ENCODE measurements at regions not wholly inside any gene's neighbourhood (a gene's known extent, or its start where the extent isn't known, plus 50 kb on each side); places are given as distances from the start of the nearest gene placed in this dataset.

DNA sequence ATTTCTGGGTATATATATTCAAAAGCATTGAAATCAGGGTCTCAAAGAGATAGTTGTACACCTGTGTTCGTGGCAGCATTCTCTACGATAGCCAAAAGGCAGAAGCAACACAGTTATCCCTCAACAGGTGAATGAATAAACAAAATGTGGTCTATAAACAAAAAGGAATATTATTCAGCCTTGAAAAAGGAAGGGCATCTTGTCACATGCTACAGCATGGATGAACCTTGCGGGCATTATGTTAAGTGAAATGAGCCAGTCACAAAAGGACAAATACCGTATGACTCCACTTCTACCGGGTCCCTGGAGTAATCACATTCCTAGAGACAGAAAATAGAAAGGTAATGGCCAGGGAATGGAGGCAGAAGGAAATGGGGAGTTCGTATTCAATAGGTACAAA is 228.8 kb downstream of the SH3BP4 start:
- no peak overlapping the region for H3K4me3 ChIP-seq (ENCODE audit: low read depth, low read length)
- no peak for TF ChIP-seq CTCF (IDR thresholded peaks at IDR 0.05; ENCODE audit: borderline replicate concordance, insufficient read depth, low read depth, low read length)

DNA sequence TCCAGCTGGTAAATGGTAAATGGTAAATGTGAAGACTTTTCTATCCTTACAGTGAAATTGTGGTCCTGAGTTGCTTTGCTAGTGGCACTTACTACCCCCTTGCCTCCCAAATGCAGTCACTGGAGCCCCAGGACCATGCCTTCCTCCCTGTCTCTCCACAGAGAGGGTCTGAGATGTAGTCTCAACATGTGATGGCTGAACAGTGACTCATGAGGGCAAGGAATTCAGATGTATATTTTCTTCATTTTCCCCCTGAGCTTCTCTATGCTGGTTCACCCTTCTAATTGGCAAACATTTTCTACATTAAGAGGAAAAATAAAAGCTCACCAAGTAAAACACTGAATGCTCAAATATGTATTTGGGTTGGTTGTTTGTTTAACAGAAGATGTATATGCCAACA is 232.0 kb downstream of the SH3BP4 start:
- no peak for TF ChIP-seq CTCF (IDR thresholded peaks at IDR 0.05; ENCODE audit: borderline replicate concordance, insufficient read depth, low read depth, low read length)
- no peak overlapping the region for H3K4me3 ChIP-seq (ENCODE audit: low read depth, low read length)

DNA sequence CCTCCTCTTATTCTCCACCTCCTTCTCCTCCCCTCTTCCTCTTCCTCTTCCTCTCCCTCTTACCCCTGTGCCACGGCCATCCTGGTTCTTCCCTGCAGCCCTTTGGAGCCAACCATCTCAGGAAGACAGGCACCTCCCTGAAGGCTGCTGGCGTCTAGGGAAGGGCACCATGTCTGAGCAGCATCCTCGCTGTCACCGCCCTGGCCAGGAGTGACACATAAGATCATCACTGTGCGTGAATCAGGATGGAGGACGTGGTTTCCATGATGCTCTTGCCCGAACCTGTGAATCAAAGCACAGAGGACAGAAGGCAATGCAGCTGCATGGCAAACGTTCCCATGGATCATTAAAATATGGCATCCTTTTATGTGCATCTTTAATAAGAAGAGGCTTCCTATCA is 236.0 kb downstream of the SH3BP4 start:
- TF ChIP-seq CTCF (IDR thresholded peaks at IDR 0.05; ENCODE audit: borderline replicate concordance, insufficient read depth, low read depth, low read length), result no peak
- H3K4me3 ChIP-seq (ENCODE audit: low read depth, low read length), result no peak overlapping the region

DNA sequence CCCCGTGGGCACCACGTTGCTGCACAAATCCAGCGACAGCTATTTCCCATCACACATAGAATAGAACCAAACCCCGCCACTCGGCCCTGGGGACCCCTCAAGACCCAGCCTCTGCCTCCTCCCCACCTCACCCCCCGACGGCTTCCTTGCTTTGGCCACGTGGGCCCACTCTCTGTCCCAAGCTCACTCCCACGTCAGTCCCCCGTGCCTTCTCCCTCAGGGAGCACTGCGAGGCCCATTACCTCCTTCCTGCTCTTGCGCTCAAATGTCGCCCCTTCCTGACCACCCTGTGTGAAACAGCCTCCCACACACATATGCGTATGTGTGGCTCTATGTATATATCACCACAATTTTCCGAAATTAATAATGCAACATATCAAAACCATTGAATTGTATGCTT is 239.7 kb downstream of the SH3BP4 start:
- TF ChIP-seq CTCF (IDR thresholded peaks at IDR 0.05; ENCODE audit: borderline replicate concordance, insufficient read depth, low read depth, low read length), result no peak
- no peak overlapping the region for H3K4me3 ChIP-seq (ENCODE audit: low read depth, low read length)

GRCh38 chr2:235191978-235192377 is 240.2 kb downstream of the SH3BP4 start:
- no peak for TF ChIP-seq CTCF (IDR thresholded peaks at IDR 0.05; ENCODE audit: borderline replicate concordance, insufficient read depth, low read depth, low read length)
- H3K4me3 ChIP-seq (ENCODE audit: low read depth, low read length), result no peak overlapping the region

GRCh38 chr2:235194351-235194750 is 242.5 kb downstream of the SH3BP4 start:
- TF ChIP-seq CTCF (IDR thresholded peaks at IDR 0.05; ENCODE audit: borderline replicate concordance, insufficient read depth, low read depth, low read length), result no peak
- no peak overlapping the region for H3K4me3 ChIP-seq (ENCODE audit: low read depth, low read length)

GRCh38 chr2:235194836-235195235 is 243.0 kb downstream of the SH3BP4 start:
- TF ChIP-seq CTCF (IDR thresholded peaks at IDR 0.05; ENCODE audit: borderline replicate concordance, insufficient read depth, low read depth, low read length), result no peak
- no peak overlapping the region for H3K4me3 ChIP-seq (ENCODE audit: low read depth, low read length)
